ENCODE measurements at regions not wholly inside any gene's neighbourhood (a gene's known extent, or its start where the extent isn't known, plus 50 kb on each side); places are given as distances from the start of the nearest gene placed in this dataset.

DNA sequence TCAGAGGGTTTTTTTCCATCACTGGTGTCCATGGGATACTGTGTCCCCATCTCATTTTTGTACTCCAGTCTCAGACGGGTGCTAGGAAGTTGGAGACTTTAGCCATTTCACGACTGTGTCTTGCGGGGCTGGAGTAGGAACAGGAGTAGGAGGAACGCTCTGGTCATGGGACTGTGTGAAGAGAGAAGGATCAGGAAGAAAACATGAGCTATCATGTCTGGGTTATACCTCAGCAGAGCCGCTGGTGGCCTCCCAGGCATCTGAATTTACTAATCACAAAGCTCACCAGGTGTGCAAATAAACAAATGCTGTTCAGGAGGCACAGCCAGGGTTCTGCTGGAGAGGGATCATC, 225.4 kb downstream of the SEC14L1 start:
- DNase-seq = no peak

DNA sequence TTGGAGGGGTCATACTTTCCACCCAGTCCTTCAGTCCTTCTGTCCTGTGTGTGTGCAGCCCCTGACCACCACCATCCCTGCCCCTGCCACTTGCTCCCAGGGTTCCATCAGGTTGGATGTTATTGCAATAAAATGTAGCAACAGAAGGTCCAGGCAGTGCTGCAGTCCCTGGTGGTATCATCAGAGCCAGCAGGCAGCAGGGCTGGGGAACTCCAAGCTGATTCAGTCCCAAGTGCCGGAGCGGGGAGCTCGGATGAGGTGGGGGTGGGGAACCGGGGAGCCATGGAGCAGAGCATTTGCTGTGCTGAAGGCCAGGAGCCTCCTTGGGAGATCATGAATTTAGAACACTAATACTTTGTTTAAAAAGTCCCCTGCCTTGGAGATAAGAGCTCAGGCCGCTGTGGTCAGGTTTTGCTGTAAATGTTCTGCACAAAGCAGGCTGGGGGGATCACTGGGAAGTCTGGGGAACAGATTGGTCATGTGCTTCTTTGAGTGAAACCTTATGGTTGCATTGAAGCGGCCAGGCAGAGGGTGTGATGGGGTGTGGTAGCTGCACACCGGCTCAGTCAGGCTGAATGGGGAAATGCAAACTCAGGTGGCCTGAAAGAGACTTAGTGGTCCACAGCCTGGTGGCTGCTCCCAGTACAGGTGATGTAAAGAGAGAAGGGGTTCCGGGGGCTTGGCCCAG, 225.9 kb downstream of the SEC14L1 start:
- DNase-seq = no peak

DNA sequence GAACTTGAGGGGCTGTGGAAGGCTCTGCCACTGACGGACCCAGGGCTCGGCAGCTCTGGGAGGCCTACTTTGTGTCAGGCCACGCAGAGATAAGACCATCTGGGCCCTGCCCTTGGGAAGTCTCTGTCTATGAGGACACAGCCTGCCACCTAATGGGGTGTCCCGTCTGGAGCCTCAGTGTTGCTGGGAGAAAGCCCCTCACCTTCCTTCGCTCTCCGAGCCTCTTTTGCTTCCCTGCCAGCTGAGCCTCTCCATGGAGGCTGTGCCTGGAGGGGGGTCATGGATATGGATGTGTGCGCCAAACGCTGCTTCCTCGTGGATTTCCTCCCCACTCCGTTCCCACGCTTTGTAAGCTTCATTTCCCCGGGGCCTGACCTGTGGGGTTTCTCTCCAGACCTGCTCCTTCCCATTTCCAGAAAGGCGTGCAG, 228.8 kb downstream of the SEC14L1 start:
- no peak for DNase-seq

DNA sequence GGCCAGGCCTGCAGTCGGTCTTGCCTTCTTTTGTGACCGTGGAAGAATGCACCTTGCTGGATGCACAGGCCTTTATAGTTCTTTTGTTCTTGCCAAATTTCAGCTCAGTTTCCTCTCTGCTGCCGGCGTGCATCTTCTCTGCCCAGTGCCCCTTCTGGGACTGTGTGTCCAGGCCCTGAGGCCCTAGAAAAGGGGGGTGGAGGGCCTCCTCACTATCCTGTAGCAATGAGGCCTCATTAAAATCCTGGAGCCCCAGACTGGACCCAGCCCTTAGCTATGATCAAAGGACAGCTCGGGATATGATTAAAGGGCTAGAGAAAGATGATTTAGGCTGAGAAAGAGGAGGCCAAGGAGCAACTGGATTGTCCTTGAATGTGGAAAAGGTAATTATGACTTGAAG, 229.8 kb downstream of the SEC14L1 start:
- no peak for DNase-seq

DNA sequence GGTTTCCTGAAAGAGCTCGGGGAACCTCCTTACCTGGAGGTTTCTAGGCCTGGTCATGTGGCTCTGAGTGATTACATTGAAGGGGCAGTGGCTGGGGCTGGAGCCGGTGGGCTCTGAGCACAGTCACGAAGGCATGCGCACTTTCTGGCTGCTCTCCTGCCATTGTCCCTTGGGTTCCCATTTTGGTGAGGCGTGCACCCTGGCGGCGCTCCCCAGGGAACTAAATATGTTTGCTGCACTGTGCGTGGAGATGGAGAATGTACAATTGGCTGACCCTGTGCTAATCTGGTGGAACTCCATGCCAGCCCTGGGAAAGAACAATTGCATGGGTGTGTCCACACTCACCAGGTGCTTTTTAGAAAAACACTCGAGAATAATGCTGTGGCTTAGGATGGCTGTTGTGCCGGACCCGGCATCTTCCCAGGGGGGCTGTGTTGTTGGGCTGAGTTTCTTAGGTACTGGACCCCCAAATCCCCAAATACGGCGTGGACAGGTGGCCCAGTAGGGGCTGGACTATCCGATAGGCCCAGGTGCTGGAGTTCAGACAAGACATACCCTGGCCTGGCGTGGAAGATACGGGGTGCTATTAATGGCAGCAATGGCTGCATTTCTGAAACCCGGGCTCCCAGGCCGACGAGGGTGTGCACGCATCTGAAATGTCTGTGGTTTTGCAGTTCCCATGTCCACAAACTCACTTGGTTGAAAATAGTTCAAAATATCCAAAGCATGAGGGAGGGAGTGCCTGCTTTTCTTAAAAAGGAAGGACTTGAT, 230.5 kb downstream of the SEC14L1 start:
- no peak for DNase-seq

DNA sequence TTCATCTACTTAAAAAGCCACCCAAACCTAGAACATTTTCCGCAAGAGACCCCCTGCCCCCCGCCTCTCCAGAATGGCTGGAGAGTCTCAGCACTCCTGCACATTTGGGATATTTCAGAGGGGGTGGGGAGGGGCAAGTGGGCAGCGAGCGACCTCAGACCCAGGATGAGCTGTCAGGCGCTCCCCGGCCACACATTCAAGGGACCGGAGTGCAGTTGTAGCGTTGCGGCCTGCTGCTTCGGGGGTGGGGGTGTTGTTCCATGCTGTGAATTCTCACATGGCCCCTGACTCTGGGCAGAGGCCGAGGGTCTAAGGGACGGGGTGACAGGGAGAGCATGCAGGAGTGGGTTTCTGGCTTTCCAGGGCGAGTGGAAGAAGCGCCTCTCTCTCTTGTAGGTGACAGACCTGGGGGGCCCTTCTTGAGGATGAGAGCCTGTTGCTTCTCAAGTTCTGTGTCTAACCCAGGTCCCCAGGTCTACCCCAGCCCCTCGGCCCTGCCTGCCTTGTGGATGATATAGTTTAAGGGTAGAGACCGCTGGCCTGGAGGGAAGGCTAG, 231.2 kb downstream of the SEC14L1 start:
- DNase-seq = no peak

DNA sequence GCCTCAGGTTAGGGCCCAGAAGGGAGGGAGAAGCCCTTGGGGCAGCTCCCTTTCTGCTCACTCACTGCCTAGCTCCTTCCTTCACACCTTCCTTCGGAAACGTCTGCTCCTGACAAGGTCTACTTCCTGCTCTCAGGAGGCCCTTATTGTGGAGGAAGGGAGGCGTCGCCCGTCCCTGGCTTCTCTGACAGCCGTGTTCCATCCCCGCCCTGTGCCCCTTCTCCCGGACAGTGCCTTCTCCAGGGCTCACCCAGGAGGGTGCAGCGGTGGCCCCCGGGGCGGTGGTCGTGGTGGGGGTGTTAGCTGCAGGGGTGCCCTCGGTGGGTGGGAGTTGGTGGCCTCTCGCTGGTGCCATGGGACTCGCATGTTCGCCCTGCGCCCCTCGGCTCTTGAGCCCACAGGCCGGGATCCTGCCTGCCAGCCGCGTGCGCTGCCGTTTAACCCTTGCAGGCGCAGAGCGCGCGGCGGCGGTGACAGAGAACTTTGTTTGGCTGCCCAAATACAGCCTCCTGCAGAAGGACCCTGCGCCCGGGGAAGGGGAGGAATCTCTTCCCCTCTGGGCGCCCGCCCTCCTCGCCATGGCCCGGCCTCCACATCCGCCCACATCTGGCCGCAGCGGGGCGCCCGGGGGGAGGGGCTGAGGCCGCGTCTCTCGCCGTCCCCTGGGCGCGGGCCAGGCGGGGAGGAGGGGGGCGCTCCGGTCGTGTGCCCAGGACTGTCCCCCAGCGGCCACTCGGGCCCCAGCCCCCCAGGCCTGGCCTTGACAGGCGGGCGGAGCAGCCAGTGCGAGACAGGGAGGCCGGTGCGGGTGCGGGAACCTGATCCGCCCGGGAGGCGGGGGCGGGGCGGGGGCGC, 231.9 kb downstream of the SEC14L1 start:
- DNase-seq = peak; percentile 86

DNA sequence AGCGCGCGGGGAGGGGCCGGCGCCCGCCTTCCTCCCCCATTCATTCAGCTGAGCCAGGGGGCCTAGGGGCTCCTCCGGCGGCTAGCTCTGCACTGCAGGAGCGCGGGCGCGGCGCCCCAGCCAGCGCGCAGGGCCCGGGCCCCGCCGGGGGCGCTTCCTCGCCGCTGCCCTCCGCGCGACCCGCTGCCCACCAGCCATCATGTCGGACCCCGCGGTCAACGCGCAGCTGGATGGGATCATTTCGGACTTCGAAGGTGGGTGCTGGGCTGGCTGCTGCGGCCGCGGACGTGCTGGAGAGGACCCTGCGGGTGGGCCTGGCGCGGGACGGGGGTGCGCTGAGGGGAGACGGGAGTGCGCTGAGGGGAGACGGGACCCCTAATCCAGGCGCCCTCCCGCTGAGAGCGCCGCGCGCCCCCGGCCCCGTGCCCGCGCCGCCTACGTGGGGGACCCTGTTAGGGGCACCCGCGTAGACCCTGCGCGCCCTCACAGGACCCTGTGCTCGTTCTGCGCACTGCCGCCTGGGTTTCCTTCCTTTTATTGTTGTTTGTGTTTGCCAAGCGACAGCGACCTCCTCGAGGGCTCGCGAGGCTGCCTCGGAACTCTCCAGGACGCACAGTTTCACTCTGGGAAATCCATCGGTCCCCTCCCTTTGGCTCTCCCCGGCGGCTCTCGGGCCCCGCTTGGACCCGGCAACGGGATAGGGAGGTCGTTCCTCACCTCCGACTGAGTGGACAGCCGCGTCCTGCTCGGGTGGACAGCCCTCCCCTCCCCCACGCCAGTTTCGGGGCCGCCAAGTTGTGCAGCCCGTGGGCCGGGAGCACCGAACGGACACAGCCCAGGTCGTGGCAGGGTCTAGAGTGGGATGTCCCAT, 232.8 kb downstream of the SEC14L1 start:
- DNase-seq = peak; percentile 42

DNA sequence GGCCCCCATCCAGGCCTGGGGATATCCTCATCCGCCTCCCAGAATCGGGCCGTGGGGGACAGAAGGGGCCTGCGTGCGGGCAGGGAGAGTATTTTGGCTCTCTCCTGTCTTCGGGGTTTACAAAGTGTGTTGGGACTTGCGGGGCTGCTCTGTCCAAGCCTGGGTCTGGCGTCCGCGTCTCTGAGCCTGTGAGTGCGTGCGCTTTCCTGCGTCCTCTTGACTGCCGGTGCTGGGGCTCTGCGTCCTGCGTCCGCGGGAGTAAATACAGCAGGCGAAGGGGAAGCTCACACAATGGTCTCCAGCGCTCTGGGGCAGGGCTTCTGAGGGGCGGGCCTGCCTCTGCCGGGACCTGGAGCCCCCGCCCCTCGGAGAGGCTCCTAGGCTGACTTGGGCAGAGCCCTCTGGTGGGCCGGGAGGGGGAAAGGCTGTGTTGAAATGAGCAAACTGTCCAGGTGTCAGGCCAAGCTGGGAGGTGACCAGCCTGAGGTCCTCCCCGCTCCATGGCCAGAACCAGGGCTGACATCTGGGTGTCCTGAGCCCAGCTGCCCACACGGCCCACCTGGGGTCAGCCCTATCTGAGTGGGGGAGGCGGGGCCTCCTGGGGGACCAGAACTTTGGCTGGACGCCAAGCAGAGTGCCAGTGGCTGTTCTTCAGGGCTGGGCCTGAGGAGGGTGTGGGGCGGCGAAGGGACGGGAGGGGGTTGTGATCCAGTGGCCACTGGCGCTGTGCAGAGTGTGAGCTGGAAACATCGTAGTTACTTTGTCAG, 233.6 kb downstream of the SEC14L1 start:
- DNase-seq = peak; percentile 48

DNA sequence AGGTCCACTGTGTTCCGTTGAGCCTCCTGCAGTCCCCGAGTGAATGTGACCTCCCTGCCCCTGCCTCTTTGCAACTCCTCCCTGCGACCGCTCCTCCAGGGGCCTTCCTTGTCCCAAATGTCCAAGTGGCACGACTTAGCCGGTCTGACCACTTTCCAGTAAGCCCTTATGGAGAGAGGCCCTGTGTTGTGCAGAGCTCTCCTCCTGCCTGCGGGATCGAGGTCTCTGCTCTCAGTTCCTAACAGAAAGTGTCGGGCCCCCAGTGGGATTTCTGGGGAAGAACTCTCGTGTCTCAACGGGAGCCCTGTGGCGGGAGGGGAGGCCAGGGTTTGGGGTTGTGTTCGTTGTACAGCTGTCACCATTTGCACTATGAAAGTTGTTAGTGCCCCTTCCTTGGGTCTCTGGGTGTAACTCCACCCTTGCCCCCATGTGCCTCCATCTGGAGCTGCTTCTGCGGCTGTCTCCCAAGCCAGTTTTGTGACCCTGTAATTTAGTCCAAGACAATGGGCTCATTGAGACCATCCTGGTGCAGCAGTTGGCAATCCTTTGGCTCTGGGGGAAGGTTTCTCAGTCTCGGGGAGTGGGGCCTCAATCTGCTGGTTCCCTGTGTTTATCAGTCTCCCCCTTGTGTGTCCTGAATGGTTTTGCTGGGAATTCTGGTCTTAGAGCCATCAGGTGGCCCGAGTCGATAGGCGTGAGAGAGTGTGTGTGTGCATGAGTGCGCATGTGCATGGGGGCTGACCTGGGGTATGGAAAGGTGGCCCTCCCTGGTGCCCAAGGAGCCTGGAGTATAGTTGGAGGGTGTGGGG, 234.5 kb downstream of the SEC14L1 start:
- no peak for DNase-seq

DNA sequence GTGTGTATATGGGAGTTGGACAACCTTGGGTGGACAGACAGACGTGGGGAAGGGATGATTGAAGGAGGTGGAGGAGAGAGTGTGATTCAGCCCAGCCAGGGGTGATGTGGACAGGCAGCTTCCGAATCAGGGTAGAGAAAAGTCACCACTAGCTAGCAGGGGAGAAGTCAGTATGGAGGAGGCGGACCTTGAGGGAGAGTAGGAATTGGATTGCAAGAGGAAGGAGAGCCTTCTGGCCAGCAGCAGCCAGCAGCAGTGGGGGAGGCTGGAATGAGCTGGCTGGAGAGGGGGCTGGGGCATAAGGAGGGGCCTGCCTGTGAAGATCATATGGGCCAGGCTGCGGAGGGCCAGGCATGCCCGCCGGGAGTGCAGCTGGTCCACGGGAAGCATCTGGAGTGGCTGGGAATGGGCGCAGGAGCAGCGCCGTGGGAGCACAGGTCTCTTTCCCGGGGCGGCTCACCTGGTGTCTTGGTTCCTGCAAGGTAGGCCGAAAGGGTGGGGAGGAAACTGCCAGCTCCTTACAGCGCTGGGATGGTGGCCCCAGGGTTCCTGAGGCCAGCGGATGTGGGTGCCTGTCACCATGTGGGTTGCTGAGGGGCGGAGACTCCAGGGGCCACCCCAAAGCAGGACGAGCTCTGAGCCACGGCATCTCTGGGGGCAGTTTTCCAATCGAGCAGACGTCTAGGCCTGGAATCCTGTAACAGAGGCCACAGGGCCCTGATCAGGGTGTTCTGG, 235.3 kb downstream of the SEC14L1 start:
- DNase-seq = peak; percentile 38

DNA sequence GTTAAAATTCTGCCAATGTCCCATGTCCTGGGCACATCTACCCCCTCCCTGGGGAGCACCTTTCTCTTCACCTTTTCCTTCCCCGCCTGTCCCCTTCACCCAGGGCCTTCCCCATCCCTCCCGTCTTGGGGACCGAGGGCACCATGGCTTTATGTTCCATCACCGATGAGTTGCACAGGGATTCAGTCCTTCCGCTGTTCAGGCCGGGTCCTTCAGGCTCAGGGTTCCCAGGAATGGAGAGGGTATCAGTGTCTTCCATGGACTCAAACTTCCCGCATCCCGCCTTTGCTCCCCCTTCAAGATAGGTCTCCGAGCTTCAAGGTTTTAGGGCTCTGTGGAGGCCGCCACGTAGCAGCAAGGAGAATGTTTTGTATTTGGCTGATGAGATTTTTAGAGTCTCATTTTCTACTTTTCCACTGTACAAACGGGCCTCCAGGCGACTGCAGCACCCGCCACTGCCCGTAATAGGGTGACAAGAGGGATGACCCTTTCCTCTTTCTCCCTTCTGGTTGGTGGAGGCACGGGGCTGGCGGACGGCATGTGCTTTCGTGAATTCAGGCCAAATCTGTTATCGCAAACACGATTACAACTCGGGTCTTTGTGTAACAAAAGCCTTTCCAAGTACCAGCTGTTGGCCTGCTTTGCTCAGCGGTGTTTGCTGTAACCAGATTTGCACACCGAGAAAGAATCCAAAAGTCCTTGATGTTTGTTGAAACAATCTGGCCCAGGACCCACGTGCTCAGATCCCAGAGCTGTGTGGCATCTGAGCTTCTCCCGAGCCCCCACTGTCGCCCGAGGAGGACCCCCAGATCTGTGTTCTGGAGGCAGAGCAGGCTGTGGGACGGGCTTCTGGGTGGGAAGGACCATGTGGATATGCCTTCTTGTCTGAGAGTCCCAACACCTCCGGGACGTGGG, 236.3 kb downstream of the SEC14L1 start:
- DNase-seq = no peak

DNA sequence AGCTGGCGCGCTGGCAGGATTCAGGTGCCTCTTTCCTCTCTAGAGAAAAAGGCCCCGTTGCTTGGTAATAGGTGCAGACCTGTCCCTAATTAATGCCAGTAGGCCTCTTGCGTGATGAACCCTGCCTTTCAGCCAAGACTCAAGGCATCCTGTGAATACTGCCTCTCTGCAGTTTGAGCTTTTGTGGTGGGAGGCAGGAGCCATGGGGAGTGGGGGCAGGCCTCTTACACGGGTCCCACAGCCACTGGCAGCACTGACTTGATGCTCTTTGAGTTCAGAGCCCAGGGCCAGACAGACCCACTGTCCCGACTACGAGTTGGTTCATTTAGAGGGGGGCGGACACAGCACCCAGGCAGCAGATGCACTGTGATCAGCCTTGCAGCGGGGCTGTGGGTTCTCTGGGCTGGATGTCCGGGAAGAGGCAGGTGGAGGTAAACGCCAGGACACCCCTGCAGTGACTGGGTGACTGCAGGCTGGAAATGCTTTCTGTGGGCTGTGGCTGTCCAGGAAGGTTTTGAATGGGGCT, 237.0 kb downstream of the SEC14L1 start:
- no peak for DNase-seq

DNA sequence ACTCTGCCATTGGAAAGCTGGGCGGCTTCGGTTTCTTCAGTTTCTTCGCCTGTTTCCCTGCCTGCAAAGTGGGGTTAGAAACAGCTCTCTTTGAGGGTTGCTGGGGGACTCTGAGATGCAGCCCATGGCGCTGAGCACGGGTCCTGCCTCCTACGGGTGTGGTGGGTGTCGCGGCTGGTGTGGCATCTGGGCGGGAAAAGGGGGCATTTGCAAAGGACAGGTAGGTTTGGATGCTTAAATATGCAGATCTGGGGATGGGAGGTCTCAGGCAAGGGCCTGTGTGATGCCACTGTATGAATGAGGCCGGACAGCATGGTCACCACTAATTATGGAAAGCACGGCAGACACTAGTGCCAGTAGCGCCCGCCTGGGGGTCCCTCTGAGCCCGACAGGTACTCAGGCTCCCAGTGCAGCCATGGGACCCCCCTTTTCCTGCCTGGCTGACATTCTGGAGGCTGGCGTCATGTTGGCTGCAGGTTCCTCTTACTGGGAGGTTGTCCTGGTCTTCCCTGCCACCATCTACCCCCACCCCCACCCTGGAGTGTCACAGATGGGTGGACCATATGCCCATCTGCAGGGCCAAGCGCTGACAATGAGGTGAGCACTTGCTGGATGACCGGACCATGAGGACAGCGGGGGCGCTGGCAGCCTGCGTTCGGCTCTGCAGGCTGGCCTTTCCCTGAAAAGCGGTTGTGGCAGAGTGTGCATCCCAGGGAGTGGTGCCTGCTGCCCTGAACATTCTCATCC, 237.7 kb downstream of the SEC14L1 start:
- DNase-seq = no peak

DNA sequence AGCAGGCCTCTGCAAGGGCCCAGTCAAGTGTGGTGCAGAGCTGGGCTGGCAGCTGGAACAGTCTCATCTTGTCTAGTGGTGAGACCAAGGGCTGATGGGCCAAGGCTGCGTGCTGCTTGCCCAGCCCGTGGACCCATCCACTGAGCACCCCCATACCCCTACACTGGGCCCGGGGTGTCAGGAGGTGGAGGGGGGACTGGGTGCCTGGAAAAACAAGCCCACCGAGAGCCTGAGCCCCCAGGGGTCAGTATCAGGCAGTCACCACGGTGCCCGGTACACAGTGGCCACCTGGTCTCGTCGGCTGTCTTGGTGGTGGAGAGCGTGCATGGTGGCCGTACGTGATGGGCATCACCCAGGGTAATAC, 238.3 kb downstream of the SEC14L1 start:
- no peak for DNase-seq

DNA sequence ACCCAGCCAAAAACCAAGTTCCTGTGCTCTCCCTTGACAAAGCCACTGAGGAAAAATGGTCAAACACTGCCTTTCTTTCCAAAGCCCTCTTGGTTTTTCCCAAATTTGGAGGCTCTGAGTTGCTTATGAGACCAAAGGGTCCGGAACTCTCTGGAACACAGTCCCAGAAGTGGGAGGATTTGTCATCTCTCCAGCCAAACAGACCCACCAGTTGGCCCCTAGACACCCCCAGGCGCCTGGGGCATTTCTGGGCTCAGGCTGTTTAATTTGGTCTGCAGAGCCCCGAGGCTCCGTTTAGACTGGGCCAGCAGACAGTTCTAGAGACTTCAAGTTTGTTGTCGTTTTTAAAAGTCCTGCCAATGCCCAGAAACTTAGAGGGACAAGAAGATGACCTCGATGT, 239.1 kb downstream of the SEC14L1 start:
- no peak for DNase-seq

DNA sequence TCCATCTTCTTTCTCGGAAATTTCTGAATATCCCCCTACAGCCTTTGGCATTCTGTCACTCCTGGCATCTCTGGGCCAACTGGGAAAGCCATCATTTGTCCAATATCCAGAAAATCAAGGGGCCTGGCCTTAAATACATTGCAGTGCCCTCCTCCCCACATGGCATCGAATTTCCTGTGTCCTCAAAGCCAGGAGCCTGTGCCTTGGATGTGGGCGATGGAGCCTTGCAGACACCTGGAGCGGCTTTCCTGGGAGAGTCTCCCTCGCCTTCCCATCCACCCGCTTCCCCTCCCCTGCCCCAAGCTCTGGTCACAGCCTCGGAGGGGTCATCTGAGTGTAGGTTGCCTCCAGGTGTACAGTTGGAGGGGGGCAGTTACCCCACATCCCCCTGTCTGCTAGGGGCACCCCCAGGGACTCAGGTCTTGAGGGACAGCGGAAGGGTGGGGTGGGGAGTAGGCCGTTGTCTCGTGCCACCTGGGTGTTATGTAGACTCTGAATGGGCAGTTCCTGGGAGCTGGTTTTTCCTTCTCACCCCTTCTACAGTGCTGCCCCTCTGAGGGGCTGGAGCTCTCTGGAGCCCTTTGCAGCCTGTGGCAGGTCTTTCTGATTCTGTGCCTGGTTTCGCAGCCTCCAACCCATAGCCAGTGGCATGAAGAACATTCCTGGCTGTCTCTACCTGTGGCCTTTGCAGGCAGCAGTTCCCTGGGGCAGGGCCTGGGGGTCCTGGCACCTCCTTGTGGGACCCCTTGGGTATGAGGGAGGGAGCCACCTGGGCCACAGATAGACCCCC, 239.8 kb downstream of the SEC14L1 start:
- DNase-seq = no peak
